Karpas-422 (cell line): ENCODE measurements at regions not wholly inside any gene's neighbourhood (a gene's known extent, or its start where the extent isn't known, plus 50 kb on each side); places are given as distances from the start of the nearest gene placed in this dataset.

ENCODE experiments used
- DNase-seq: peaks from one replicate; pipeline ENCODE4 v3.0.0-alpha.2; 2015
- H2AFZ ChIP-seq: fragments of 200-600 bp; sonication (generic); 2 replicates; pipeline ENCODE4 v1.6.1; 2014; ENCODE audit warnings: antibody characterized with exemption, low read length, mixed read lengths
- H3K27ac ChIP-seq: fragments of 200-600 bp; sonication (generic); 2 replicates; pipeline ENCODE4 v1.5.1; 2014; ENCODE audit warnings: mild to moderate bottlenecking, low read length, moderate library complexity
- H3K27me3 ChIP-seq: fragments of 200-600 bp; sonication (generic); 2 replicates; pipeline ENCODE4 v1.6.1; 2014; ENCODE audit warnings: low read length, mixed read lengths
- H3K36me3 ChIP-seq: fragments of 200-600 bp; sonication (generic); 2 replicates; pipeline ENCODE4 v1.6.1; 2014; ENCODE audit warnings: low read length, mixed read lengths; ENCODE audit not compliant: insufficient read depth
- H3K4me1 ChIP-seq: fragments of 200-600 bp; sonication (generic); 2 replicates; pipeline ENCODE4 v1.6.1; 2014; ENCODE audit warnings: mild to moderate bottlenecking, low read length, mixed read lengths
- H3K4me2 ChIP-seq: fragments of 200-600 bp; sonication (generic); 2 replicates; pipeline ENCODE4 v1.6.1; 2014; ENCODE audit warnings: low read length, low read depth, mild to moderate bottlenecking; ENCODE audit not compliant: poor library complexity, severe bottlenecking
- H3K4me3 ChIP-seq: fragments of 200-600 bp; sonication (generic); 2 replicates; pipeline ENCODE4 v1.5.1; 2014; ENCODE audit warnings: mild to moderate bottlenecking, antibody characterized with exemption, low read length, mixed read lengths
- H3K79me2 ChIP-seq: fragments of 200-600 bp; sonication (generic); 2 replicates; pipeline ENCODE4 v1.6.1; 2014; ENCODE audit warnings: mild to moderate bottlenecking, low read length, mixed read lengths
- H3K9ac ChIP-seq: fragments of 200-600 bp; sonication (generic); 2 replicates; pipeline ENCODE4 v1.6.0; 2014; ENCODE audit warnings: low read length
- H3K9me2 ChIP-seq: fragments of 200-600 bp; sonication (generic), shearing (Covaris generic); replicated peaks from 2 replicates; pipeline ENCODE4 v1.6.0; 2014; ENCODE audit warnings: mild to moderate bottlenecking, low read length, moderate library complexity; ENCODE audit not compliant: insufficient read depth
- H3K9me3 ChIP-seq: fragments of 300-700, 200-600 bp; sonication (generic); 2 replicates; pipeline ENCODE4 v1.6.1; 2014; ENCODE audit warnings: low read length, mixed read lengths
- H4K20me1 ChIP-seq: fragments of 200-600 bp; sonication (generic); 2 replicates; pipeline ENCODE4 v1.6.1; 2014; ENCODE audit warnings: mild to moderate bottlenecking, antibody characterized with exemption, low read length, low read depth; ENCODE audit not compliant: insufficient read depth

DNA sequence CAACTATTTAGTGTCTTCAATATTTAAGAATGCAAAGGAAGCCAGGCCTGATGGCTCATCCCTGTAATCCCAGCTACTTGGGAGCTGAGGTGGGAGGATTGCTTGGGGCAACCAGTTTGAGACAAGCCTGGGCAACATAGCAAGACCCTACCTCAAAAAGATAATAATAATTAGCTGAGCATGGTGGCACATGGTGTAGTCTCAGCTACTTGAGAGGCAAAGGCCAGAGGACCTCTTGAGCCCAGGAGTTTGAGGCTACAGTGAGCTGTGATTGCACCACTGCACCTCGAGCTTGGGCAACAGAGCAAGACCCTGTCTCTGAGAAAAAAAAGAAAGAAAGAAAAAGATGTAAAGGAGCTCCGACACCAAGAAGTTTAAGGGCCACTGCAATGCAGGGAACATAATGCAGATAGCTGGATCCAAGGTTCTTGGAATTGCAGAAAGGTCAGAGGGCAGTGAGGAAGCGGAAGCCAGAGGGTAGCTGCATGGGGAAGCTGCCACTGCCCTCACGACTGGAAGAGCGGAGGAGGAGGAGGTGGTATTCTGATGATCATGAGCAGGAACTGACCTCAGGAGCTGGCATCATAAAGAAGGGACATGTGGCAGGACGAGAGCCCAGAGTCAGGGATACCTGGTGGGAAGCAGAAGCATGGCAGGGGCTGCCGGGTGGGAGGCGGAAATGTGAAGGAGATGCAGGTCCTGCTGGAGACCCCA, 60.2 kb upstream of the PODXL start:
- Histone ChIP-seq H3K4me2 (no peak overlapping the region), H3K9me2 (no peaks in the 10 kb centered on the region), H3K4me1 (no peaks in the 10 kb centered on the region), H3K36me3 (no peaks in the 10 kb centered on the region), H4K20me1 (no peaks in the 10 kb centered on the region), H3K9ac (no peak overlapping the region), H3K9me3 (no peaks in the 10 kb centered on the region), H3K27ac (no peak overlapping the region), H2AFZ (no peak overlapping the region), H3K27me3 (no peaks in the 10 kb centered on the region), H3K79me2 (no peaks in the 10 kb centered on the region), H3K4me3 (no peak overlapping the region)
- DNase-seq, result no peak

DNA sequence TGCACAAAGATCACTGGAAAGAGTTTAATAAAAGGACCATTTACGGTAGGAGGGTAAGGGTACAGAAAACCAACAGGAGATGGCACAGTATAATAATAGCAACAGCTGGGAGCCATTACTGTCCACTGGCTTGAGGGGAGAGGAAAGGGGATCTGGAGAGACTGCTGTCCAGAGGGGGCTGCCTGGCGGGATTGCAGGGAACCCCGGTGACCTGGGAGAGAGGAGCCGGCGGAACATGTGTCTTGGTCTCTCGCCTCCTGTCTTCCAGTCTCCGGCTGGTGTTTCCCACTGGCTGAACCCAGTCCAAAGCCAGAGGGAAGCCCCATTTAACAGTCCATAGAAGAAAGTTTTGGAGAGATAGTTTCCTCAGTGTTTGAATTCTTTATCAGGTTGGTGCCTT, 57.5 kb upstream of the PODXL start:
- Histone ChIP-seq H3K79me2 (no peaks in the 10 kb centered on the region), H3K27ac (no peak overlapping the region), H3K4me3 (no peak overlapping the region), H4K20me1 (no peaks in the 10 kb centered on the region), H3K36me3 (no peaks in the 10 kb centered on the region), H3K4me2 (no peak overlapping the region), H3K4me1 (no peaks in the 10 kb centered on the region), H3K9me2 (no peaks in the 10 kb centered on the region), H2AFZ (no peak overlapping the region), H3K27me3 (no peaks in the 10 kb centered on the region), H3K9ac (no peak overlapping the region), H3K9me3 (no peaks in the 10 kb centered on the region)
- DNase-seq, result no peak

DNA sequence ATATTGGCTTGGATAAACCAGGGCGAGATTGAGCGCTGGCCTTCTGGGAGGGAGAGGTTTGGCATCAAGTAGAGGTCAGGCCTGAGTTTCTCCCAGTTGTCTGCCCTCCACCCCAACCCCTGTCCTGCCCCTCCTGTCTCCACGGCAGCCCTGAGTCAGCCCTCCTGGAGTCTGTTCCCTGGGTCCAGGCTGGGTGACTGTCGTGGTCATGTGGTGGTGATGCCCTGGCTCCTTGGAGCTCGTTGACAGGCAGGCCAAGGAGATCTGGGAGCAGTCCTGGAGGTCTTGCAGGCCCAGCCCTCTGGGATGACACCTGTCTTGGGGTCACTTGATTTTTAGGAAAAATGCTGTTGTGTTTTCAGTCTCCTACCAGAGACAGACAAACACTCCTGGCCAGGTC, 53.6 kb upstream of the PODXL start:
- Histone ChIP-seq H3K9me3 (no peaks in the 10 kb centered on the region), H3K27me3 (no peaks in the 10 kb centered on the region), H3K9me2 (no peaks in the 10 kb centered on the region), H3K4me2 (no peak overlapping the region), H2AFZ (no peak overlapping the region), H3K36me3 (no peaks in the 10 kb centered on the region), H3K4me3 (no peak overlapping the region), H3K9ac (no peak overlapping the region), H3K4me1 (no peaks in the 10 kb centered on the region), H4K20me1 (no peaks in the 10 kb centered on the region), H3K27ac (no peak overlapping the region), H3K79me2 (no peaks in the 10 kb centered on the region)
- no peak for DNase-seq

DNA sequence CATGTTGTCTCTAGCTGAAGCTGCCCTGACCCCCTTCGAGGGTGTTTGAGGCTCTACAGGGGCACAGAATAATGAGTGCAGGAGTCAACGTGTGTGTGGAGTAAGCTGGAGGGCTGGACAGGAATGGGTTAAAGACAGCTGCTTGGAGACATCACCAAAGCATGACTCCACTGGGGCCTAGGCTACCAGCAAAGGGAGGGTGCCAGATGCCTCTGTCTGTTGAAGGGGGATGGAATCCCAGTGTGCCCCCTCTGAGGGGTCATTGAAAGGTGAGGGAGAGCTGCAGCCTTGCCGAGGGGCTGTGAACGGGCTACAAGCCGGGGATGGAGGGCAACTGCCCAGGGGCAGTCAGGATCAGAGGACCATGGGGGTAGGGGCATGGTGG, 51.7 kb upstream of the PODXL start:
- no peak overlapping the region for H3K4me3 ChIP-seq

DNA sequence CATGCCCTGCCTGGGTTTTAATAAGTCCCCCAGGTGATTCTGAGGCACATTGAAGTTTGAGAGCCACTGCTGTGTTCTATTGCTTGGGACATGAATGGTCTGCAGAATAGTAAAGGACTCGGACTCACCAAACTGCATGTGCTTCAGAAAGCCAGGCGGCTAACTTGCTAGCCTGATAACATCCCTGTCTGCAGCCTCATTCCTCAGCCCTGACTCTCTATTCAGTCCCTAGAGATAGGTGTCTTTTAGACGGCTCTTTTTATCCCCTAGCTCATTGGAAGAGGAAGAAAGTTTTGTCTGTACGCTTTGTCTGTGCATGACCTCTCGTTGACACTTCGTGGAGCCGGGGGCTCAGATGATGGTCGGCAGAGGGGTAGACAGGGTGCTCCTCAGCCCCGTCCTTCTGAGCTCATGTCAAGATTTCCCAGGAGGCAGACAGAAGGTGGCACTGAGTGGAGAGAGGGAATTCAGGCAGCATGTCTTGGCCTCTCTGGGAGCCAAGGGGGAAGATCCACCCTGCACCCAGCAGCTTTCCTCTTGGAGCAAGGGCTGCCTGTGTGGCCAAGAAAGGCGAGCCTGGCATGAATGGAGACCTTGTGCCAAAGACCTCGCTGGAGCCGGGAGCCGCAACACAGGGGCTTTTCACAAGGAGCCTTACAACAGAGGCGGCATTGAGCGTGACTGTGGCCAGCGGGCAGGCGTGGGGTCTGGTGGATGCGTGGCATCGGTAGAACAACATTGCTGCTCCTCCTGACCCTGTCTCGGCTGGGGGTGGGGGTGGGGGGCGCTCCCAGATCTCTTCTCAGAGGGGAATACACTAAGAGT, 51.1 kb upstream of the PODXL start:
- no peak for DNase-seq
- Histone ChIP-seq H3K79me2 (no peaks in the 10 kb centered on the region), H3K27me3 (no peaks in the 10 kb centered on the region), H3K9ac (no peak overlapping the region), H3K4me2 (no peak overlapping the region), H4K20me1 (no peaks in the 10 kb centered on the region), H3K27ac (no peak overlapping the region), H3K9me2 (no peaks in the 10 kb centered on the region), H3K4me3 (no peak overlapping the region), H3K36me3 (no peaks in the 10 kb centered on the region), H2AFZ (no peak overlapping the region), H3K4me1 (no peaks in the 10 kb centered on the region), H3K9me3 (no peaks in the 10 kb centered on the region)

More for the DNA sequence above, 51.7 kb upstream of the PODXL start:
- Histone ChIP-seq H3K36me3 (no peaks in the 10 kb centered on the region), H3K4me2 (no peak overlapping the region), H4K20me1 (no peaks in the 10 kb centered on the region), H3K9me3 (no peaks in the 10 kb centered on the region), H3K9me2 (no peaks in the 10 kb centered on the region), H3K9ac (no peak overlapping the region), H3K27ac (no peak overlapping the region), H3K4me1 (no peaks in the 10 kb centered on the region), H2AFZ (no peak overlapping the region), H3K27me3 (no peaks in the 10 kb centered on the region), H3K79me2 (no peaks in the 10 kb centered on the region)
- no peak for DNase-seq

DNA sequence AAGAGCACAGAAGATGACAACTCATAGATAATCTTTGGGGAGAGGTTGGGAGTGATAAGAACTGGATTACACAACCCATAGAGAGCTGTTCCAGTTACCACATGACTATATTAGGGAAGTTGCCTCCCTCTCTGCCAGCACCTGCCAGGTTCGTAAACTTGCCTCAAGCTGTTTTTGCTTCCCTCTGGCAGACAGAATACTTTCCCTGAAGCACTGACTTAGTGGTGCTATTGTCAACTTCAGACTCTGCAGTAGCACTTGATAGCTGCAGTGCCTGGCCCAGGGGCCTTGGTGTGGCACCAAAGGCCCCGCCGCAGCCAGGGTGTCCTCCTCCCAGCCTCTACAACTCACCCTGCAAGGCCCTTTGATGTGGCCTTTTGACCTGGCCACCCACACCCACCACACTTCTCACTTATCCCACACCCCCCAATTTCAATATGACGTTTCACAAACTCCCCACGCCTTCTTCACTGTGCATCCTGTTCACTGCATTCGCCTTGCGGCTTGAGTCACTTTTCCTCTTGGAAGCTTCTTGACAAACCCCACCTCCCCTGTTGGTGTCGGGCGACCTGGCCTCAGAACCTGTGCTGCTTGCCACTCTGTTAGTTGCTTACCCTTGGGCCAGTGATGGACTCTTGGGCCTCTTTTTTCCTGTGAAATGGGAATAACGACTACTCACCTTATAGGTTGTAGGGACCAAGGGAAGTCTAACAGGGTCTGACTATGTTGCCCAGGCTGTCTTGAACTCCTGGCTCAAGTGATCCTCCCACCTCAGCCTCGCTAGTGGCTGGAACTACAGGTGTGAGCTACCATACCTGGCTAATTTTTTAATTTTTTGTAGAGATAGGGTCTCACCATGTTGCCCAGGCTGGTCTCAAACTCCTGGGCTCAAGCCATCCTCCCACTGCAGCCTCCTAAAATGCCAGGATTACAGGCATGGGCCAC, 50.2 kb upstream of the PODXL start:
- DNase-seq, result no peak
- Histone ChIP-seq H3K9me2 (no peaks in the 10 kb centered on the region), H3K4me2 (no peak overlapping the region)

More for the DNA sequence above, 50.2 kb upstream of the PODXL start:
- Histone ChIP-seq H3K9me3 (no peaks in the 10 kb centered on the region), H3K4me3 (no peak overlapping the region), H3K4me1 (no peaks in the 10 kb centered on the region), H3K36me3 (no peaks in the 10 kb centered on the region), H3K79me2 (no peaks in the 10 kb centered on the region), H3K27ac (no peak overlapping the region), H3K9ac (no peak overlapping the region), H4K20me1 (no peaks in the 10 kb centered on the region), H3K27me3 (no peaks in the 10 kb centered on the region), H2AFZ (no peak overlapping the region)
